Keratinocyte (primary cell): ENCODE measurements at regions not wholly inside any gene's neighbourhood (a gene's known extent, or its start where the extent isn't known, plus 50 kb on each side); places are given as distances from the start of the nearest gene placed in this dataset.

Experiments used
- DNase-seq: peaks from one replicate; pipeline ENCODE4 v3.0.0-alpha.2; 2011; ENCODE audit warnings: low read depth, missing footprints, low spot score
- FAIRE-seq: peaks from 2 replicates; lab custom pipeline; 2011; peaks lifted over from hg19 to GRCh38; lab: Jason Lieb, UNC
- H2AFZ ChIP-seq: 2 replicates; pipeline ENCODE4 v1.6.0; 2012; ENCODE audit warnings: low read length, control low read depth, inconsistent platforms; ENCODE audit not compliant: control insufficient read depth
- H3K27ac ChIP-seq: 2 replicates; pipeline ENCODE4 v1.5.1; 2011; ENCODE audit warnings: low read length; ENCODE audit not compliant: control insufficient read depth, insufficient read depth
- H3K27me3 ChIP-seq: 3 replicates; pipeline ENCODE4 v1.6.0; 2011; ENCODE audit warnings: low read length; ENCODE audit not compliant: control insufficient read depth, insufficient read depth; ENCODE audit errors: extremely low read depth
- H3K36me3 ChIP-seq, 2 experiments: 2 replicates in 1 of 2; 3 replicates in 1 of 2; pipeline ENCODE4 v1.5.1; 2011; ENCODE audit warnings: low read length in 2 of 2, mild to moderate bottlenecking in 1 of 2; ENCODE audit not compliant: control insufficient read depth in 2 of 2, insufficient read depth in 2 of 2; ENCODE audit errors: extremely low read depth in 1 of 2
- H3K4me1 ChIP-seq: 3 replicates; pipeline ENCODE4 v1.5.1; 2011; ENCODE audit warnings: low read length; ENCODE audit not compliant: control insufficient read depth, insufficient read depth; ENCODE audit errors: extremely low read depth
- H3K4me2 ChIP-seq: 3 replicates; pipeline ENCODE4 v1.6.0; 2011; ENCODE audit warnings: low read depth, low read length; ENCODE audit not compliant: control insufficient read depth, insufficient read depth; ENCODE audit errors: extremely low read depth
- H3K4me3 ChIP-seq, 3 experiments: fragments of 200-600 bp in 1 of 3; sonication (generic) in 1 of 3; 2 replicates in 2 of 3; 3 replicates in 1 of 3; pipeline ENCODE4 v1.5.1; 2011 to 2016; ENCODE audit warnings: low read length in 3 of 3, mild to moderate bottlenecking in 3 of 3, control low read depth in 2 of 3, inconsistent platforms in 1 of 3, low read depth in 1 of 3, mixed read lengths in 1 of 3, mixed run types in 1 of 3, moderate library complexity in 1 of 3; ENCODE audit not compliant: control insufficient read depth in 2 of 3, insufficient read depth in 2 of 3; ENCODE audit errors: extremely low read depth in 1 of 3
- H3K79me2 ChIP-seq: 2 replicates; pipeline ENCODE4 v1.6.0; 2012; ENCODE audit warnings: low read length; ENCODE audit not compliant: control insufficient read depth, insufficient read depth
- H3K9ac ChIP-seq: 3 replicates; pipeline ENCODE4 v1.6.0; 2011; ENCODE audit warnings: low read length; ENCODE audit not compliant: control insufficient read depth, insufficient read depth; ENCODE audit errors: extremely low read depth
- H3K9me1 ChIP-seq: 3 replicates; pipeline ENCODE4 v1.6.0; 2011; ENCODE audit warnings: low read length; ENCODE audit not compliant: control insufficient read depth, insufficient read depth; ENCODE audit errors: extremely low read depth
- H3K9me3 ChIP-seq: 2 replicates; pipeline ENCODE4 v1.5.1; 2012; ENCODE audit warnings: low read depth, low read length; ENCODE audit not compliant: control insufficient read depth
- H4K20me1 ChIP-seq: 3 replicates; pipeline ENCODE4 v1.6.0; 2011; ENCODE audit warnings: low read length; ENCODE audit not compliant: control insufficient read depth, insufficient read depth; ENCODE audit errors: extremely low read depth
- CTCF ChIP-seq, 3 experiments: IDR thresholded peaks in 1 of 3; conservative IDR thresholded peaks in 1 of 3; optimal IDR thresholded peaks in 1 of 3; 2 replicates in 2 of 3; 3 replicates in 1 of 3; pipeline versions ENCODE3 to v1.5.1; 2011; ENCODE audit warnings: low read length in 3 of 3, mild to moderate bottlenecking in 3 of 3, moderate library complexity in 2 of 3, control low read depth in 1 of 3, inconsistent platforms in 1 of 3; ENCODE audit not compliant: insufficient read depth in 2 of 3; ENCODE audit errors: extremely low read depth in 1 of 3
- EZH2 ChIP-seq: IDR thresholded peaks from one replicate; pipeline ENCODE4 v1.6.1; 2012; ENCODE audit warnings: inconsistent platforms, mild to moderate bottlenecking, low read length, moderate library complexity
- dilution Hi-C: fragments of 300-500 bp; cut with MboI; formaldehyde crosslinking; loops from one replicate; pipeline ENCODE4 v1.7.0; 2020; ENCODE audit warnings: low sequenced_read_pairs; ENCODE audit not compliant: extremely low pct_ligation_motif_present

GRCh38 chr4:31415629-31416028 is 695.5 kb downstream of the PCDH7 start:
- Histone ChIP-seq H3K36me3 (no peaks in the 10 kb centered on the region), H3K4me2 (no peak overlapping the region), H3K27me3 (no peaks in the 10 kb centered on the region), H3K4me1 (no peaks in the 10 kb centered on the region), H3K79me2 (no peaks in the 10 kb centered on the region), H2AFZ (no peak overlapping the region), H3K9me3 (no peaks in the 10 kb centered on the region), H3K9ac (no peak overlapping the region), H3K4me3 (no peak overlapping the region), H3K27ac (no peak overlapping the region), H4K20me1 (no peaks in the 10 kb centered on the region), H3K9me1 (no peaks in the 10 kb centered on the region)
- dilution Hi-C loops: no loop called here
- no peak for FAIRE-seq
- DNase-seq: no peak
- TF ChIP-seq CTCF (optimal IDR thresholded peaks at IDR 0.05 in 1 of 3, IDR thresholded peaks at IDR 0.05 in 1 of 3, conservative IDR thresholded peaks at IDR 0.05 in 1 of 3; ENCODE audit: extremely low read depth in 1 of 3, insufficient read depth in 2 of 3, low read length in 3 of 3): no peak
- no peak for TF ChIP-seq EZH2

GRCh38 chr4:31416498-31416897 is 696.3 kb downstream of the PCDH7 start:
- Histone ChIP-seq H3K4me3 (no peak overlapping the region), H3K27me3 (no peaks in the 10 kb centered on the region), H3K4me1 (no peaks in the 10 kb centered on the region), H3K79me2 (no peaks in the 10 kb centered on the region), H3K27ac (no peak overlapping the region), H3K36me3 (no peaks in the 10 kb centered on the region), H3K4me2 (no peak overlapping the region), H2AFZ (no peak overlapping the region), H3K9me1 (no peaks in the 10 kb centered on the region), H3K9ac (no peak overlapping the region), H3K9me3 (no peaks in the 10 kb centered on the region), H4K20me1 (no peaks in the 10 kb centered on the region)
- dilution Hi-C loops: no loop called here
- no peak for FAIRE-seq
- no peak for DNase-seq
- no peak for TF ChIP-seq EZH2
- no peak for TF ChIP-seq CTCF (optimal IDR thresholded peaks at IDR 0.05 in 1 of 3, IDR thresholded peaks at IDR 0.05 in 1 of 3, conservative IDR thresholded peaks at IDR 0.05 in 1 of 3; ENCODE audit: extremely low read depth in 1 of 3, insufficient read depth in 2 of 3, low read length in 3 of 3)
